ENCODE measurements at regions not wholly inside any gene's neighbourhood (a gene's known extent, or its start where the extent isn't known, plus 50 kb on each side); places are given as distances from the start of the nearest gene placed in this dataset.

DNA sequence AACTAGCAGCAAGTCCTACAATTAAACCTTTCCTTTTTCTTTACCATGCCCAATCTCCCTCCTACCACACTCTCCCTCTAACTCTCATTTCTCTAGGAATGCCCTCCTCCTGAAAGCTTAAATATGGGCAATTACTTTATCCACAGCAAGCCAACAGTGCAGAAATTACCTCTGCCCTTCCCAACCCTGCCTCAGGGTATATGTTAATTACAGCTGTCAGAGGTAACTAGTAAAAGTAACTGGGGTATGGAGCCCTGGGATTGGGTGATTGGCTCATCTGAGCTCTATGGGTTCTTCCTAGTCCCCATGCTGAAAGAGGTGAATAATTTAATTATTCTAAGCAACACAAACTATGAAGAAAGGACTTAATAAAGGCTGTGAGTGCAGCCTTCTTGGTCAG is 478.9 kb upstream of the NMUR2 start:
- no peak for DNase-seq

DNA sequence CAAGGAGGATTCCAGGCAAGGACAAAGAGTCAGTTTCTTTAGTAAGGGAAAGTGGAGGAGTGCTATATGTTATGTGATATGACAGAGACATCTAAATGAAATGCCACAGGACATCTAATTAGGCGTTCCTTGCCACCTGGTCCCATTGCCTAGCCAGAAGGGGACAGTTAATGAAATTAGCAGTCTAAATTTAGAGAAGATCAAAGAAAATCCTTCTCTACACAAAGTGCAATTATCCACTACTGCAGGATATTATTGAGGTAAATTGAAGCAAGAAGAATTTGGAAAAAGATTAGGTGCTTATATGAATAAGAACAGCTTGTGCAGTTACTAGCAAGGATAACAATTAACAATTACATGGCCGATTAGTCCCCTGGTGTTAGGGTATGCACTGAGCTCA is 495.3 kb upstream of the NMUR2 start:
- no peak for DNase-seq

DNA sequence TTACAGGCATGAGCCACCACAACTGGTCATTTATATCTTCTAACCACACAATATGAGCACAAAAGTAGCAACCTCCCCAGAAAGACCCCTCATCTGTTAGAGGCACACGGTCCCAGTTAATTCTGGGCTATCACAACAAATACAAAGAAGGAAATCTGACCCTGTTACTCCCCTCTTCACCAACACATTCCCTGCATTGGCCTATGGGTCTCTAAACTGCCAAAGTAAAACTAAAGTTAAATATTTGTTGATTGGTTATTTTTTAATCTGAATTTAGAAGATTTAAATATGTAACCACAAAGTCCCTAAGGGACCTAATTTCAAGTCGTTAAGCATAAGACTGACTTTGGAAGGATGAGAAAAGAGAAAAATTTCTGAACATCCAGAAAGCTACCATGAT is 496.7 kb upstream of the NMUR2 start:
- no peak for DNase-seq

DNA sequence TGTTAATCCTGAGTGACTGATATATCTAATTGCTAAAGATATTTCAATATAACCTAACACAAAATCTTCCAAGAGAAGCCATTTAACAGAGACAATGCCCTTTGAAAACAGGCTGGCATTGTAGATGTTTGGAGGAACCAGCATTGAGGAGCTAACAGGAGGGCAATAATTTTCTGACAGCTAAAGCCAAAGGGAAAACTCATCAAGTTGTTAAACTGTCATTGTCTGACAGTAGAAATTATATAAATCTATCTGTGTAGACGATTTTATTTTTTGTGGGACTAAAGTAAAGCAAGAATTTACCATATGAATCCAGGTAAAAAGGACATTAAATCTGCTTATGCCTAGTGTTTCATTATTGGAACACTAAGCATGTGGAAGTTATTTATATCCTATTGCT is 500.2 kb upstream of the NMUR2 start:
- no peak for DNase-seq

DNA sequence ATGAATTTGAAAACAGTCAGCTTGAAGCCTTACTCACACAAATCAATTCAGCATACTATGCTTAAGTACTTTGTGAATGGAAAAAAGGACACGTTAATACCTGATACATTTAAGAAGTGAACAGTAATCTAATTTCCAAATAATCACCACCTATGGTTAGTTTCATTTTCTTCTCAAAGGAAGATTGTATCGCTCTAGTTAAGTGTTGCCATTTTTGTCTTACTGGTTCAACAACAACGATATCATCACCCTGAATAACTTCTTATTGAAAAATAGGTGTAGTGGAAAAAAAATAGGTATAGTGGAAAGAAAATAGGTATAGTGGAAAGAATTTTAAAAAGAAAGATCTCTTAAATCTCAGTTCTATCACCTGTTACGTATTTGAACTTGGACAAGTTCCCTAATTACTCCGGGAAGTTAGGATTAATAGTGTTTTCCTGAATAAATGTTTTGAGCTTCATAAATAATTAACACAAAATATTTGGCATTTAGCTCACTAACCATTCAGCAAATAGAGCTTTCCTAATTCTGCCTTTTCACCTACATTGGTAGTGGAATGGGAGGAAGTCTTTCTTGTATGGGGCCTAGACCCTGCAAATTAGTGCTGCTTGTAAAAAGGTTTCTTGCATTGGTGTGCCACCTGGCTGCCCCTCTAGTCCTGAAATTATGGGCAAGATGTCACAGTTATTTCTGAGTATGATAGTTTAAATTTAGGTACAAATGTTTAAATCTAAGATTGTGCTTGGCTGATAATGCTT is 502.6 kb upstream of the NMUR2 start:
- no peak for DNase-seq

DNA sequence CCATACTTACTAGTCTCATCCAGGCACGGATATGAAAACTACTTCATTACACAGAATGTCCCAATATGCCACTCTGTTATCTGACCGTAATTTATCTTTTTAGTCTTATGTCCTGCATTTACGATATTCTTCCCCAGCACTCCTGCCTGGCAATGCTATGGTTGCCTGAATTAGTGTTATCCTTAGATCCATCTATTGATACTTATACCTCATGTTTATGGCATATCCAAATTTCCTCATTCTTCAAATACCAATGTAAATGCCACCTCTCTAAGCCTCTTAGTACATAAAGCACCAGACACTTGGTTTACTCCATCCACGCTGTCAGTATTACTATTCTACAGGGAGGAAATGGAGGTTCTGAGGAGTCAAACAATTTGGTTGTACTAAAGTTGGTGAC is 507.8 kb upstream of the NMUR2 start:
- no peak for DNase-seq

DNA sequence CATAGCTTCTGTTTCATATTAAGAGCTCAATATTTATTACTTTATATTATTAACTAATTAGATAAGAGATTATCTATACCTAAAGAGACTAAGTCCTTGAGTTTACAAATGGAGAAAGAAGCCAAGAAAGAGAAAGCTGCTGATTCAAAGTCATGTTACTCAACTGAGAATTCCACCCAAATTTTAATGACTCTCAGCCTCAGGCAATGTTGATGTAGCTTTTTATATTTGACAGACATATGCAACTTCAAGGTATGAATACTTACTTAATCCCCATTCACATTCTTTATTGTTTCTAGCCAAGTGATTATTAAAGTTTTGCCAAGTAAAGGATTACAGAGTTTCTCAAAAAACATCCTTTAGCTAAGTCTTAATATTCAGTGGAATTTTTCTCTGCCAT is 527.5 kb upstream of the NMUR2 start:
- DNase-seq, result no peak

DNA sequence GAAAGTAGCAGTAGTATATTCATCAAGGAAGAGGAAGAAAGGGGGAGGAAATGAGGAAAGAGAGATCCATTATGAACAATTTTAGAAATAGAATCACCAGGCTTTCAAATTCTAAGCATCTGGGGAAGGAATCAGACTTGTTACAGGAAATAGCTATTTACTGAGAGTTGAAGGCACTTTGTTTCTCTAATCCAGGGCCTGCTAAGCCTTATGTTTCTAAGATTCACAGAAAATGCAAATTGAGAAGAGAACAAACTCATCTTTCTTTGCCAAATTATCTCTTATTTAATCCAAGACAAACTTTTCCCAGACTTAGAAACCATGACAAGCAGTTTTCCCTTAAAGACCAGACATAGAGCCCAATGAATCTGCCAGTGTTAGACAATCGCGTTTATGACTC is 528.0 kb upstream of the NMUR2 start:
- DNase-seq, result no peak

DNA sequence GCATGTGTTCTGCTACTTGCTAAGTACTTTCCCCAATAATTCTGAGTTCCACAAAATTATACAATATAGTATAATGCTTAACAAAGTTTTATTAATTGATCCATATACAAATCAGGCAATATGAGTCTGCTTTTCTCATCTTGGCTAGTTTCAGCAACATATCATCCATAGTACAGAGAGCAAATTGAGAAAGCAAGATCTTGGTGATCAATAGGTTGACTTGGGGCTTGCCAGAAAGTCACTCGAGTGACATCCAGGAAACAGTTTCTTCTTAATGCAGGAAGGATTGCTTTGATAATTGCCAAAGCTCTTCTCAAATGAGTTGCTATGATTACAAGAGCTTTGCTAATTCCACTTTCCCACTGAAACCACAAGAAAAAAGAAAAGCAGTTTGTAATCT is 533.6 kb upstream of the NMUR2 start:
- DNase-seq, result no peak

DNA sequence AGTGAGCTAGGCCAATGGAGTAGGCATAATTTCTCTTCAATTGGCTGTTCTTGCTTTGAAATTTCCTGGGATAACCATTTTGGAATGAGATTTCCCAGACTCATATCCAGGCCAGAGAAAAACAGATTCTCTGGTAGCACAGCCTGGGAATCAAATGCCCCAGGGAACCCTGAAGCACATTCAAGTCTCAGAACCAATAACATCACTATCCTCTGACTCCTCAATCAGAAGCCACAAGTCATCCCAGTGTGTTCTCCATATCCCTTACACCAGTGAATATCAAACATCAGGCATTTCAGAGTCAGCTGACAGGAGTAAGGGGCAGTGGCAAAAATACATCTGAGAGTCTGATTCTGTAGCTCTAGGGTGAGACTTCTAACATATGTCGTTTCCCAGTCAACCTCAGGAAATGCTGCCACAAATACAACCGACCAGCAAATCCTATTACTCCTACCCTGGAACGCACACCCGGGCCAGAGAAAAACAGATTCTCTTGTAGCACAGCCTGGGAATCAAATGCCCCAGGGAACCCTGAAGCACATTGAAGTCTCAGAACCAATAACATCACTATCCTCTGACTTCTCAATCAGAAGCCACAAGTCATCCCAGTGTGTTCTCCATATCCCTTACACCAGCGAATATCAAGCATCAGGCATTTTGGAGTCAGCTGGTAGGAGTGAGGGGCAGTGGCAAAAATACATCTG is 537.7 kb upstream of the NMUR2 start:
- no peak for DNase-seq

DNA sequence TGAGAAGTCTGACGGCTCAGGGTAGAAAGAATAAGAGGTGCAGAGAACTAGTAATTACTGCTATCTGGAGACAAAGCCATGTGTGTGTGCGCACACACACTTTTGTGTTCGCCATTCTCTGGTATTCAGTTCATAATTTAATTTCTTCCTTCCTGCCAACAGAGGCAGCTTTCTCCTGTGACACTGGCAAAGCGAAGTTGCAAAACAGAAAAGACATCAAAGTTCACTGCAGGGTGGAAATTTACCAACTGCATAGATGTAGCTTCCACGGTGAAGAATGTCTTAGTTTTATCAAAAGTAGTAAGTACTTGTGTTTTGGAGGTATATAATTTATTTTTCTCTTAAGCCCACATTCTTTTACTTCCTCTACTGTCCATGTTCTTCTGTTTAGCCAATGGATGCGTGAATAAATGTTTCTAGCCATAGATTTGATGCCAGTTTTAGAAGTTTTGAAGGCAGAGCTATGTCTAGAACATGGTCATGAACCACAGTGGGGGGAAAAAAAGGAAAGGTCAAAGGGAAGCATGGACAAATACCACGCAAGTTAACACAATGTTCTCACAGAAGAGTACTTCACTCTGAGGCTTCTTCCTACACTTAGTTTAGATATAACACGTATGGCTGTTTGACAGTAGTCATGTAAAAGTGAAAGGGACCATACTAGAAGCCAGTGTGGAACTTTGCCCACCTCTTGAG is 536.5 kb upstream of the GRIA1 start:
- no peak for DNase-seq

DNA sequence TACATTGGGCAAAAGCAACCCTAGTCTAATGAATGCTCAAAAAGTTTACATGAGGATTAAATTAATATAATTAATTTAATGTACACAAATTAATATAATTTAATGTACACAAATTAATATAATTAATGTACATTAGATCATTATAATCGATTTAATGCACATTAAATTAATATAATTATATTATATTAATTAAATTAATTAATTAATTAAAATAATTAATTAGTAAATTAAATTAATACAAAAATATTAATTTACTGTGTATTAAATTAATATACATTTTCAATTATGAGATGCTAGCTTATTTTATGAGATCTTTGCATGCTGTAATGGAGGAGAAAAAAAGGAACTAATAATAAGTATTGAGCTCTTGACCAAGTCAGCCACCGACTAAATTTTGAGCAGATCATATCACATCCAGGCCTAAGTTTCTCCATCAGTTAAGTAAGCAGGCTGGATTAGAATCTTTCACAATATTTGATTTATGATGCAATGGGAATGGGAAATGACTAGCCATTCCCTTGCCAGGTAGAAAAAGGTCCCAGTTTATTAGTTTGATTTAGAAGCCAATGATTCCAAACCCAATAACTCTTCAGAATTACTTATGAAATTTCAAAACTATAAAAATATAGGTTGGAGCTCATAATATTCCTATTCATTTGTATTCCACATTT is 533.4 kb upstream of the GRIA1 start:
- no peak for DNase-seq

DNA sequence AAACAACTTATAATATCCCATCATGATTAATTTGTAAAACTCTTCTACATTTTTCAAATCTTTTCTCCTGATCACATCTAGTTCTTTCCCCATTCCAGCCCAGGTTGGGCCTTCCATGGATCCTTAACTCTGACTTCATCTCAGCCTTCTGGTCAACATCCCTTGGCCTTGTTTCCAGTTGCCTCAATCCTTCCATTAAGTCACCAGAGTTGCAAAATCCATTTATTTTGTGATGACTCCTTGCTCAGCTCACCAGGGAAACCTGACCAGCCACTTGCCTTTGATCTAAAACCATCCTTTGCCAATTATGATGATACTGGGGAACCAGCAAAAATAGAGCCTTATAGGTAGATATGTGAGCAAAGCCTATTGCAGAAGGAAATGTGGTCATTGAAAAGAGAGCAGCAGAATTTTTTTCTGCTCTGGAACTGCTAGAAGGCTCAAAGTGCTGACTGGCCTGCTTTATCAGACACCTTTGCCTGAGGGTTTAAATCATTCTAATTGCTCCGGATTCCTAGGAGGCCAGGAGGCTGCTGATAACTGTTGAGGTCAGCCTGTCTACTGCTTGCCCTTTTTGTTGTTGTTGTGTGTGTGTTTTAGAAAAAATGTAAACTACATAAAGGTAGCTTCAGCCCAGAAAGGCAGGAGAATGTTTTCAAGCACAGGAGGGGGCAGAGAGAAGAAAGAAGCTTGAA is 512.2 kb upstream of the GRIA1 start:
- DNase-seq, result no peak

DNA sequence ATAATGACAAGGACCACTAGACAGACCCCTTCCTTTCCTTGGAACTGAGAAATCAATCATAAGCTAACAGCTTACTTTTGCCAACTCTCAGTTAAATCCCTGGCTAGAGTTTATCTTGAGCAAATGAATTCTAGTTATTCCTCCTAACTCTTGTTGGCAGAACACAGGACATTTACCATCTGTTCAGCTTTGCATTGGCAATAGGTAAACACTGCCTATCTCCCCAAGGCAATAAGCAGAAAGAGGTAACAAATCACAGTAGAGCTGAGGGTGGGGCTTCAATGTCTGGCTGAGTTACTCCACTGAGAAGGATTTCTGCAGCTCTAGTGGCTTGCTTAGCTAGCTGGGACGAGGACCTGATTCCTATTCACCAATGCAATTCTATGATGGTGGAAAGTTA is 503.3 kb upstream of the GRIA1 start:
- DNase-seq, result no peak

DNA sequence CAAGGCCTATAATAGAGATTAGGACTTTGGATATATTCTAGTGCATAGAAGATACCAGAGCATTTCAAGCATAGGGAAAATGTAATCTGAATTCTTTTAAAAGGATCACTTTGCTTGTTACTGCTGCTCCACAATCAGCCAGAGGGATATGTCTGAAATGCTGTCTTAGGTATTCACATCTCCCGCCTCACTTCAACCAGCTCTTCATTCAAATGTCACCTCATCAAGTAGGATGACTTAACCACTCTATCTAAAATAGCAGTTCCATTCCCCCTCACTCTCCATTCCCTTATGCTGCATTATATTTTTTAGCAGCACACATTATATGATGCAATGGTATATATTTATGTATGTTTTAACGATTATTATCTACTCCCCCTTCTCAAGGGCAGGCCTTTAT is 500.3 kb upstream of the GRIA1 start:
- DNase-seq, result no peak

DNA sequence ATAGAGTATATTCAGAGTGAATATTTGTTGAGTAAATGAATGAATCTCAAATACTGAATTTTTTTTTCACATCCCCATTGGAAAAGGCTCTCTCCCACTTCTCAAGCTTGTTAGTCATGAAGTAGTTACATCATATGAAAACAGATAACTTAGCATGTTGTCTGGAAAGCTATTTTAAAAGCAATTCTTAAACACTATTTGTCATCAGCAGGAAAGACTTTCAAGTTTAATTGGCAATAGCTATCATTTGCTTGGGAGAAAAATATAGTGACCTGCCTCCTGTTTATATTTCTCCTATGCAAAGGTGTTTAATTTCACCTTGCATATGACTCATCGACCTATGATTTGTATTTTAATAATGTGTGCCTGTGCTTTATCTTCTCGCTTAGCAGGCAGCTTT is 499.8 kb upstream of the GRIA1 start:
- DNase-seq, result no peak

DNA sequence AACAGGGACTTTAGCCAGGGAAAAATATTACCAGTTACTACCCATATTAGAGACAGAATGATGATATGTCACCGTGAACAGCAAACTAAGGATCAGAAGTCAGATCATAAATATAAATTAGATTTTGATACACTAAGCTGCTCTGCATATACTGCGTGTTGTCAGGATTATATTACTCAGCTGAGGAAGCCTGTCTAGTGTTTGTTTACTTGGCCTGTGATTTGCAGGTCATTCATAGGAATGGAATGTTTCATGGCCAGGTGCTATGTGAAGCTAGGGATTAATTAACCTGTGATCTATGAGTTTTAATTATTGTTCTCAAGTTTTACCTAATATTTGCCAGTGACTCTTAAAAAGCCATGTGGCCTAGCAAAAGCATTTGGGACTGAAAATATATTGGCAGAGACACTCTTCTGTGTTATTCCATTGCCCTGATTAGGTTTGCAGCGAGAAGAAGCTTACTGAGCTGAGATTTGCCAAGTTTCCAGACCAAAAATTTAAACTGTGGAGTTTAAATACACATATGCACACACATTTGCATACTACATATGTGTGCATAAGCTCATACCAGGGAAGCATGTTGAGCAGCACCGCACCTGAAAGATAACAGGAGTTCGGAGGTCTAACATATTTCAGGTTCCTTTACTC is 496.3 kb upstream of the GRIA1 start:
- DNase-seq, result no peak

DNA sequence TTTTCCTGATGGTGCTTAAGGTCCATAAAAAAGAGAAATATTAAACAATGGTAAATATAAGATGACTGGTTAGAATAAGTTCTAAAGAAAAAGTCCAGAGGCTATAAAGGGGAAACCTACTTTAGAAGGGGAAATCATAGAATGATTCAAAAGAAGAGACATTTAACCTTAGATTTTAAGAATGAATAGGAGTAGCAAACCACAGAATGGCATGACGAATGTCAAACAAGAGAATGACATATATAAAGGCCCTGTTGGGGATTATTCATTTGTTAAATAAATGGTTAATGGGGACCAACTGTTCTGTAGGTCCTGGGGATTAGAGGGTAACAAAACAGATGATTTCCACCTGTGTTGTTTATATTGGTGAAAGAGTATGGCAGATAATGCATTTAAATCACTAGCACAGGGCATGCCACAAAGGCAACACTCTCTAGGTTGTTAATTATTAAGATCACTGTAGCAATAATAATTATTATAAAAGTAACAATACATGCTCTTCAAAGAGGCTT is 495.2 kb upstream of the GRIA1 start:
- no peak for DNase-seq

DNA sequence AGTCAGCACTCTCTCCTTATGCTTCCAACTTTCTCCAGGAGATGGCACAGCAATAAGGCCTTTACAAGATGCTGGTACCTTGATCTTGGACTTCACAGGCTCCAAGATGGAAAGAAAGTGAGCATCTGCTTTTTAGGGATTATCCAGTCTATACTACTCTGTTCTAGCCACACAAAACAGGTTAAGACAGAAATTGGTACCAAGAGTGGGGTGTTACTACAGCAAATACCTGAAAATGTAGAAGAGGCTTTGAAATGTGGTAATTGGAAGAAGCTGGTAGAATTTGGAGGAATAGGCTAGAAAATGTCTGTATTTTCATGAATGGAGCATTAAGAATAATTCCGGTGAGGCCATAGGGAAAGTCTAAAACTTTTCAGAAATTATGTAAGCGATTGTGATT is 484.8 kb upstream of the GRIA1 start:
- no peak for DNase-seq

DNA sequence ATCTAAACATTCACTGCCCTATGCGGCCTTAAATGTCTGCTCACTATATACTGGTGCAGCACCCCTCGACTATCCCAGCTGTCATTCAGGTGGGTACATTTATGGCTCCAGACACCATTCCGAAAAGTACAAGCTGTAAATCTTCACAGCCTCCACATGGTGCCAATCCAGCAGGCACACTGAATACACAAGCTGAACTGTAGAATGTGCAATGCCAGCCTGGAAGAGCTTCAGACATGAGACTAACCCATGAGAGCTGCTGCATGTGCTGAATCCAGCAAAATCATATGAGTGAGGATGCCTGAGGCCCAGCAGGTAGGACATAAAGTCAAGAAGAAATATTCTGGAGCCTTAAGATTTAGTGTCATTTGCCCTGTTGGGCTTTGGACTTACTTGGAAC is 483.8 kb upstream of the GRIA1 start:
- DNase-seq, result no peak

DNA sequence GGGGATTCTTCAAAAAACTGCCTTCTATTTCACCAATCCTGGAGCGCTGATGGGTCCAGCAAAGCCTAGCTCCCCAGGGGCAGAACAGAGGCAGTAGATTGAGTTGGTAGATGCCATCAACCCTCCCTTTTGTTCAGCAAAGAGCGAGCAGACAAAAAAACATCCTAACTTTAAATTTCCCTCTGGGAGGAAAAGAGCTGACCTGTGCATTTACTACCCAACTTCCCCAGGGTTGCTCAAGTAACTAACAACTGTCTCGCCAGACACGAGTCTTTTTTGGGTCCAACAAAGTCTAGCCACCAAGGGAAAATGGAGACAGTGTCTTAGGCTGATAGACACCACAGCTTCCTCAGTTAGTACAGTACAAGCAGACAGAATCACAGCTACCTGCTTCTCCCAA is 476.3 kb upstream of the GRIA1 start:
- DNase-seq, result no peak

DNA sequence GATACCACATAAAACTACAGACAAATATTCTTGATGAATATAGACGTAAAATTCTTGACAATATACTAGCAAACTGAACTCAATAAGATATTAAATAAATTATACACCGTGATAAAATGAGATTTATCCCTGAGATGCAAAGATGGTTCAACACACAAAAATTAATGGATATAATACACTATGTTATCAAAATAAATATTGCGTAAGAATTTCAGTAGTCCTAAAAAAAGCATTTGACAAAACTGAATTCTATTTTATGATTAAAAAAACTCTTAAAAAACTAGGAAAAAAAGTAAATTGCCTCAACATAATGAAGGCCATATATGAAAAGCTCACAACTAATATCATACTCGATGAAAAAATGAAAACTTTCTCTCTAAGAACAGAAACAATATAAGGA is 472.3 kb upstream of the GRIA1 start:
- DNase-seq, result no peak

Data from NCI-H526 (cell line).